Gastroesophageal sphincter (tissue), 3 donors: ENCODE measurements at regions not wholly inside any gene's neighbourhood (a gene's known extent, or its start where the extent isn't known, plus 50 kb on each side); places are given as distances from the start of the nearest gene placed in this dataset.

ENCODE experiments used
- EP300 ChIP-seq: sonication (generic); formaldehyde crosslinking; IDR thresholded peaks from one replicate; pipeline ENCODE4 v1.6.1; 2017; ENCODE audit warnings: antibody characterized with exemption, mild to moderate bottlenecking
- POLR2A ChIP-seq, 2 donors: fragments of 450-650 bp; IDR thresholded peaks; one replicate each; pipeline ENCODE4 v1.6.1; 2017; ENCODE audit warnings: antibody characterized with exemption in 2 of 2, mild to moderate bottlenecking in 2 of 2, moderate library complexity in 1 of 2
- POLR2AphosphoS5 ChIP-seq: sonication (generic); formaldehyde crosslinking; IDR thresholded peaks from one replicate; pipeline ENCODE4 v1.6.1; 2017; ENCODE audit warnings: antibody characterized with exemption
- TF ChIP-seq, protein P1 (sequence below), 4 experiments: fragments of 200-600 bp in 2 of 4; fragments of 450-650 bp in 2 of 4; sonication (generic) in 1 of 4; IDR thresholded peaks; one replicate each; pipeline ENCODE4 v1.5.1; 2017 to 2019; ENCODE audit warnings: antibody characterized with exemption in 4 of 4, mild to moderate bottlenecking in 2 of 4, moderate library complexity in 2 of 4

DNA sequence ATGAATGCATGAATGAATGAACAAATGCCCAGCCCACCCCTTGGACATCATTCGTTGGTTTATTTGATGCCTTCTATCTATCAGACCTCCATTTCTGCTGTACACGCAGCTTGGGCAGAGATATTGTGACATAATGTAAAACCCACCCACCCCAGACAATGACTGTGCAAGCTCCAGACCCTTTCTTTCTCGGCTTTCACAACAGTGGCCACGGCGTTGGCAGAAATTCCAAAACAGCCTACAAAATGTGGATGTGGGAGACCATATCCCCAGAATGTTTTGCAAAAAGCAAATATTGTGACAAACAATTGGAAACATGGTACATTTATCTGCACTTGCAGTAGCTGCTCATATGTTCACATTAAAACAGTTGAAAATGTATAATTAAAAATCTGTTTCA, 162.0 kb upstream of the MAFB start:
- no peak for TF ChIP-seq POLR2AphosphoS5
- TF ChIP-seq, protein P1, sequence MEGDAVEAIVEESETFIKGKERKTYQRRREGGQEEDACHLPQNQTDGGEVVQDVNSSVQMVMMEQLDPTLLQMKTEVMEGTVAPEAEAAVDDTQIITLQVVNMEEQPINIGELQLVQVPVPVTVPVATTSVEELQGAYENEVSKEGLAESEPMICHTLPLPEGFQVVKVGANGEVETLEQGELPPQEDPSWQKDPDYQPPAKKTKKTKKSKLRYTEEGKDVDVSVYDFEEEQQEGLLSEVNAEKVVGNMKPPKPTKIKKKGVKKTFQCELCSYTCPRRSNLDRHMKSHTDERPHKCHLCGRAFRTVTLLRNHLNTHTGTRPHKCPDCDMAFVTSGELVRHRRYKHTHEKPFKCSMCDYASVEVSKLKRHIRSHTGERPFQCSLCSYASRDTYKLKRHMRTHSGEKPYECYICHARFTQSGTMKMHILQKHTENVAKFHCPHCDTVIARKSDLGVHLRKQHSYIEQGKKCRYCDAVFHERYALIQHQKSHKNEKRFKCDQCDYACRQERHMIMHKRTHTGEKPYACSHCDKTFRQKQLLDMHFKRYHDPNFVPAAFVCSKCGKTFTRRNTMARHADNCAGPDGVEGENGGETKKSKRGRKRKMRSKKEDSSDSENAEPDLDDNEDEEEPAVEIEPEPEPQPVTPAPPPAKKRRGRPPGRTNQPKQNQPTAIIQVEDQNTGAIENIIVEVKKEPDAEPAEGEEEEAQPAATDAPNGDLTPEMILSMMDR (IDR thresholded peaks at IDR 0.05), result no peak
- no peak for TF ChIP-seq POLR2A (IDR thresholded peaks at IDR 0.05)
- no peak for TF ChIP-seq EP300
